ENCODE measurements at regions not wholly inside any gene's neighbourhood (a gene's known extent, or its start where the extent isn't known, plus 50 kb on each side); places are given as distances from the start of the nearest gene placed in this dataset.

GRCh38 chrX:132292793-132293192, 73.5 kb upstream of the RAP2C start:
- Histone ChIP-seq H4K20me1 (ENCODE audit: control insufficient read depth, extremely low read depth, insufficient read depth, low read length) (no peaks in the 10 kb centered on the region), H3K27me3 (ENCODE audit: control insufficient read depth, insufficient read depth, low read length) (no peaks in the 10 kb centered on the region), H3K4me3 (replicated peaks in 1 of 4; ENCODE audit: control extremely low read depth in 1 of 4, insufficient read depth in 1 of 4, low read depth in 3 of 4, low read length in 4 of 4) (no peak overlapping the region), H3K9ac (ENCODE audit: insufficient read depth, low read length) (no peak overlapping the region), H3K4me2 (ENCODE audit: extremely low read depth, insufficient read depth, low read length) (no peak overlapping the region), H3K4me1 (ENCODE audit: control insufficient read depth, extremely low read depth, insufficient read depth, low read length) (no peaks in the 10 kb centered on the region), H2AFZ (ENCODE audit: low read length) (no peak overlapping the region), H3K36me3 (ENCODE audit: control insufficient read depth, insufficient read depth, low read length) (no peaks in the 10 kb centered on the region), H3K9me3 (ENCODE audit: control insufficient read depth, insufficient read depth, low read depth, low read length) (no peaks in the 10 kb centered on the region), H3K79me2 (ENCODE audit: control insufficient read depth, insufficient read depth, low read length) (no peaks in the 10 kb centered on the region), H3K27ac (ENCODE audit: insufficient read depth, low read length) (no peak overlapping the region)
- peak; percentile 39 to 73 for DNase-seq (ENCODE audit: low read depth in 2 of 2)
- TF ChIP-seq EZH2 (IDR thresholded peaks at IDR 0.05; ENCODE audit: low read length, missing control alignments): no peak
- TF ChIP-seq CTCF (conservative IDR thresholded peaks at IDR 0.05 in 1 of 2, IDR thresholded peaks at IDR 0.05 in 1 of 2; ENCODE audit: low read depth in 1 of 2, low read length in 2 of 2): peak; percentile 35 to 43

- Histone ChIP-seq H3K9ac (ENCODE audit: insufficient read depth, low read length) (no peak overlapping the region), H3K36me3 (ENCODE audit: control insufficient read depth, insufficient read depth, low read length) (no peaks in the 10 kb centered on the region), H3K9me3 (ENCODE audit: control insufficient read depth, insufficient read depth, low read depth, low read length) (no peaks in the 10 kb centered on the region), H3K4me2 (ENCODE audit: extremely low read depth, insufficient read depth, low read length) (no peak overlapping the region), H3K4me3 (replicated peaks in 1 of 4; ENCODE audit: control extremely low read depth in 1 of 4, insufficient read depth in 1 of 4, low read depth in 3 of 4, low read length in 4 of 4) (no peak overlapping the region), H3K4me1 (ENCODE audit: control insufficient read depth, extremely low read depth, insufficient read depth, low read length) (no peaks in the 10 kb centered on the region), H3K79me2 (ENCODE audit: control insufficient read depth, insufficient read depth, low read length) (no peaks in the 10 kb centered on the region), H2AFZ (ENCODE audit: low read length) (no peak overlapping the region), H3K27ac (ENCODE audit: insufficient read depth, low read length) (no peak overlapping the region), H4K20me1 (ENCODE audit: control insufficient read depth, extremely low read depth, insufficient read depth, low read length) (no peaks in the 10 kb centered on the region), H3K27me3 (ENCODE audit: control insufficient read depth, insufficient read depth, low read length) (no peaks in the 10 kb centered on the region)
- TF ChIP-seq CTCF (conservative IDR thresholded peaks at IDR 0.05 in 1 of 2, IDR thresholded peaks at IDR 0.05 in 1 of 2; ENCODE audit: low read depth in 1 of 2, low read length in 2 of 2) (no peak), EZH2 (IDR thresholded peaks at IDR 0.05; ENCODE audit: low read length, missing control alignments) (no peak)
- no peak for DNase-seq (ENCODE audit: low read depth in 2 of 2)
Observed at GRCh38 chrX:132277953-132278614, 58.8 kb upstream of the RAP2C start.

- Histone ChIP-seq H3K79me2 (ENCODE audit: control insufficient read depth, insufficient read depth, low read length) (no peaks in the 10 kb centered on the region), H3K9ac (ENCODE audit: insufficient read depth, low read length) (no peak overlapping the region), H3K36me3 (ENCODE audit: control insufficient read depth, insufficient read depth, low read length) (no peaks in the 10 kb centered on the region), H3K9me3 (ENCODE audit: control insufficient read depth, insufficient read depth, low read depth, low read length) (no peaks in the 10 kb centered on the region), H3K27ac (ENCODE audit: insufficient read depth, low read length) (no peak overlapping the region), H3K27me3 (ENCODE audit: control insufficient read depth, insufficient read depth, low read length) (no peaks in the 10 kb centered on the region), H3K4me2 (ENCODE audit: extremely low read depth, insufficient read depth, low read length) (no peak overlapping the region), H3K4me1 (ENCODE audit: control insufficient read depth, extremely low read depth, insufficient read depth, low read length) (no peaks in the 10 kb centered on the region), H3K4me3 (replicated peaks in 1 of 4; ENCODE audit: control extremely low read depth in 1 of 4, insufficient read depth in 1 of 4, low read depth in 3 of 4, low read length in 4 of 4) (no peak overlapping the region), H2AFZ (ENCODE audit: low read length) (no peak overlapping the region), H4K20me1 (ENCODE audit: control insufficient read depth, extremely low read depth, insufficient read depth, low read length) (no peaks in the 10 kb centered on the region)
- no peak for TF ChIP-seq EZH2 (IDR thresholded peaks at IDR 0.05; ENCODE audit: low read length, missing control alignments)
- no peak for TF ChIP-seq CTCF (conservative IDR thresholded peaks at IDR 0.05 in 1 of 2, IDR thresholded peaks at IDR 0.05 in 1 of 2; ENCODE audit: low read depth in 1 of 2, low read length in 2 of 2)
- DNase-seq (ENCODE audit: low read depth in 2 of 2): no peak
Observed at GRCh38 chrX:132272826-132273225, 53.6 kb upstream of the RAP2C start.
